Gastrocnemius medialis (tissue), 4 donors: ENCODE measurements at regions not wholly inside any gene's neighbourhood (a gene's known extent, or its start where the extent isn't known, plus 50 kb on each side); places are given as distances from the start of the nearest gene placed in this dataset.

Experiments
- ATAC-seq, 2 donors: fragments of 150-250 bp; one replicate each; pipeline ENCODE4 v1.9.1; 2016
- DNase-seq, 2 donors: peaks; one replicate each; pipeline ENCODE4 v3.0.0-alpha.2; 2019
- H3K27ac ChIP-seq, 4 donors: fragments of 200-600 bp; sonication (generic); 1 replicate in 1 of 4; 2 replicates in 3 of 4; pipeline ENCODE4 v1.5.1; 2016 to 2018; ENCODE audit warnings: mild to moderate bottlenecking in 2 of 4, moderate library complexity in 1 of 4
- H3K27me3 ChIP-seq, 3 donors: fragments of 200-600 bp; sonication (generic) in 2 of 3; 1 replicate in 1 of 3; 2 replicates in 2 of 3; pipeline versions ENCODE4 v1.5.1 to v1.6.0; 2016 to 2019; ENCODE audit warnings: mild to moderate bottlenecking in 1 of 3, moderate library complexity in 1 of 3
- H3K36me3 ChIP-seq, 2 donors: fragments of 200-600 bp; sonication (generic) in 1 of 2; one replicate each; pipeline ENCODE4 v1.5.1; 2017 to 2018
- H3K4me1 ChIP-seq, 2 donors: fragments of 200-600 bp; sonication (generic) in 1 of 2; one replicate each; pipeline ENCODE4 v1.5.1; 2016 to 2017; ENCODE audit warnings: mild to moderate bottlenecking in 2 of 2
- H3K4me3 ChIP-seq, 4 donors: fragments of 200-600 bp; sonication (generic) in 3 of 4; 1 replicate in 1 of 4; 2 replicates in 3 of 4; pipeline ENCODE4 v1.5.1; 2016 to 2019; ENCODE audit warnings: mild to moderate bottlenecking in 2 of 4
- H3K9me3 ChIP-seq, 3 donors: fragments of 200-600 bp; sonication (generic) in 2 of 3; 1 replicate in 1 of 3; 2 replicates in 2 of 3; pipeline ENCODE4 v1.5.1; 2016 to 2019
- POLR2A ChIP-seq, 2 donors: fragments of 450-650 bp; IDR thresholded peaks; one replicate each; pipeline ENCODE4 v1.6.1; 2017; ENCODE audit warnings: antibody characterized with exemption in 2 of 2, mild to moderate bottlenecking in 2 of 2, moderate library complexity in 2 of 2
- in situ Hi-C, 4 donors: fragments of 200-750 bp; cut with MboI; loops; one replicate each; pipeline versions ENCODE4 v1.15.0 to v1.8.0; 2017; ENCODE audit warnings: low sequenced_read_pairs in 4 of 4
- intact Hi-C: fragments of 100-400 bp; cut with DNase I; formaldehyde crosslinking; loops from one replicate; pipeline ENCODE4 v1.15.1; 2023; ENCODE audit warnings: low total_unique reads
- TF ChIP-seq, protein P1 (sequence below), 5 experiments: fragments of 450-650 bp in 3 of 5; fragments of 200-600 bp in 2 of 5; sonication (generic) in 2 of 5; IDR thresholded peaks in 4 of 5; conservative IDR thresholded peaks in 1 of 5; 1 replicate in 4 of 5; 2 replicates in 1 of 5; pipeline ENCODE4 v1.5.1; 2016 to 2019; ENCODE audit warnings: antibody characterized with exemption in 5 of 5, mild to moderate bottlenecking in 3 of 5, moderate library complexity in 3 of 5

DNA sequence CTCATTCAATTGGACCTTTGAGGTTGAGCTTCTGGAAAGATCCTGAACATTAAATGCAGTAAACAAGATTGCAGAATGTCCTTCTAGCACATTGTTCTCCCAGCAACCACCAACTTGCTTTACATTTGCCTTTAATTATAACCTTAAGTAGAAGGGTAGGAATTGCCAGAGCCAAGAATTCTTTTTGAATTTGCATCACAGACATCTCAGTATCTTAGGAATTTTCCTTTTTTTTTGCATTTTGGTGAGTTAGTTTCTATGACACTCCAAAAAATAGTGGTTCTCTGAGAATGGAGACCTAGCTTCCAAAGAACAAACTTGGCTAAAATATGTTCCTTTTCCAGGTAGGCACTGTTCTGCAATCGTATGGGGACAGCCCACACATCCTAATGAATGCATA is 456.0 kb downstream of the GATA3 start:
- H3K27me3 ChIP-seq, result no peaks in the 10 kb centered on the region
- TF ChIP-seq, protein P1, sequence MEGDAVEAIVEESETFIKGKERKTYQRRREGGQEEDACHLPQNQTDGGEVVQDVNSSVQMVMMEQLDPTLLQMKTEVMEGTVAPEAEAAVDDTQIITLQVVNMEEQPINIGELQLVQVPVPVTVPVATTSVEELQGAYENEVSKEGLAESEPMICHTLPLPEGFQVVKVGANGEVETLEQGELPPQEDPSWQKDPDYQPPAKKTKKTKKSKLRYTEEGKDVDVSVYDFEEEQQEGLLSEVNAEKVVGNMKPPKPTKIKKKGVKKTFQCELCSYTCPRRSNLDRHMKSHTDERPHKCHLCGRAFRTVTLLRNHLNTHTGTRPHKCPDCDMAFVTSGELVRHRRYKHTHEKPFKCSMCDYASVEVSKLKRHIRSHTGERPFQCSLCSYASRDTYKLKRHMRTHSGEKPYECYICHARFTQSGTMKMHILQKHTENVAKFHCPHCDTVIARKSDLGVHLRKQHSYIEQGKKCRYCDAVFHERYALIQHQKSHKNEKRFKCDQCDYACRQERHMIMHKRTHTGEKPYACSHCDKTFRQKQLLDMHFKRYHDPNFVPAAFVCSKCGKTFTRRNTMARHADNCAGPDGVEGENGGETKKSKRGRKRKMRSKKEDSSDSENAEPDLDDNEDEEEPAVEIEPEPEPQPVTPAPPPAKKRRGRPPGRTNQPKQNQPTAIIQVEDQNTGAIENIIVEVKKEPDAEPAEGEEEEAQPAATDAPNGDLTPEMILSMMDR (IDR thresholded peaks at IDR 0.05 in 4 of 5, conservative IDR thresholded peaks at IDR 0.05 in 1 of 5), result no peak
- no peak for TF ChIP-seq POLR2A (IDR thresholded peaks at IDR 0.05)
- intact Hi-C loops (no loop called here), in situ Hi-C loops (no loop called here)
- no peaks in the 10 kb centered on the region for H3K4me1 ChIP-seq
- no peak overlapping the region for H3K4me3 ChIP-seq
- H3K36me3 ChIP-seq, result no peaks in the 10 kb centered on the region
- no peaks in the 10 kb centered on the region for H3K9me3 ChIP-seq
- ATAC-seq (no peak), DNase-seq (no peak)
- H3K27ac ChIP-seq, result no peak overlapping the region

DNA sequence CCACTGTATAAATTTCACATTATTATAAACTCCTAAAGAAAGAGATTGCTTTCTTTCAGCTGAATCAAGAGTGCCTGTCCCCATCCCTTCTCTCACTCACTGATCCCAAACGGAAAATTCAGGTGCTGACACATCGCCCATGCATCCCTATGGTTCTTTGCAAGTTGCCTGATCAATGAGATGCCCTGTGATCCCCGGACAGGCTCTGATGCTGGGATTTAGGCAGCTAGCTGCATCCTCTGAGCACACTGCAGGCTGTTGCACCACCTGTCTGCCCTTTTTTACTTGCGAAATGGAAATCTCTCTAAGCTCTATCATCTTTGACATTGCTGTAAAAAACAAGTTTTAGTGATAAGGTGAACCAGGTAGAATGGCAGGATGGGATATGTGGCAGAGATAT is 456.5 kb downstream of the GATA3 start:
- H3K4me3 ChIP-seq, result no peak overlapping the region
- DNase-seq, result no peak
- no peaks in the 10 kb centered on the region for H3K9me3 ChIP-seq
- no peak overlapping the region for H3K27ac ChIP-seq
- H3K4me1 ChIP-seq, result no peaks in the 10 kb centered on the region
- no peaks in the 10 kb centered on the region for H3K27me3 ChIP-seq
- intact Hi-C loops, result no loop called here
- no peak for TF ChIP-seq POLR2A (IDR thresholded peaks at IDR 0.05)
- TF ChIP-seq, protein P1 (IDR thresholded peaks at IDR 0.05 in 4 of 5, conservative IDR thresholded peaks at IDR 0.05 in 1 of 5), result no peak
- H3K36me3 ChIP-seq, result no peaks in the 10 kb centered on the region
- in situ Hi-C loops, result no loop called here
- ATAC-seq, result no peak

DNA sequence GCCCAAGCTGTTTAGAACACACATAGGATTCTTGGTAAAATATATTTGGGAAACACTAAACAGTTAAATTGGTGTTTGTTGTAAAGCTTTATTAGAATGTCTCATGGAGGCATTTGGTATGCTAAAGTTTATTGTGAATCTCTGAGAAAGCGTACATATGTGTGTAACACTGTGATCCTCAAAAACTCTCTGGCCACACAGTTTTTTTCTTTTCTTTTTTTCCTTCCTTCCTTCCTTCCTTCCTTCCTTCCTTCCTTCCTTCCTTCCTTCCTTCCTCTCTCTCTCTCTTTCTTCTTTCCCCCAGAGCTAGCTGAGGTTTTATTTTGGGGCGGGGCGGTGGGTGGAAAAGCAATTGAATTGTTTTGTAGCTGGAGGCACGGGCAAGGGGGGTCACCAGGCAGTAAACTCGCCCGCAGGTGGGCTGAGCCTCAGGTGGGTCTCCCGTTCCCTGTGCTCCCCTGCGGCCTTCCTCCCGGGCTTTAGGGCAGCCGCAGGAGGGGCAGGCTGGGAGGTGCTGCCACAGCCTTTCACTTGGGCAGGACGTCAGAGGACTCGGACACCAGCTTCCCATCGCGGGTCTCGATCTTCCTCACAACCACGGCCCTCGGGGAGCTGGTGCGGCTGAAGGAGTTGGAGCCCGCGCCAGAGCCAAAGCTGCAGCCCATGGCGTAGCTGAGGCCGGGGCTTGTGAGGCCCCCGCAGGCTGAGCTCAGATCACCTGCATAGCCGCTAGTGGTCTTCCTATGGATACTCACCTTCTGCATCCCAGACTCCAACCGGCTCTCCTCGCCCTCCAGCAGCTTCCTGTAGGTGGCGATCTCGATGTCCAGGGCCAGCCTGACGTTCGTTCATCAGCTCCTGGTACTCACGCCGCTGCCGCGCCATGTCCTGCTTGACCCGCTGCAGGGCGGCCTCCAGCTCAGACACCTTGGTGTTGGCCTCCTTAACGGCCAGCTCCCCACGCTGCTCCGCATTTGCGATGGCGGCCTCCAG is 459.0 kb downstream of the GATA3 start:
- H3K4me3 ChIP-seq, result no peak overlapping the region
- H3K27ac ChIP-seq, result no peak overlapping the region
- H3K36me3 ChIP-seq, result no peaks in the 10 kb centered on the region
- TF ChIP-seq, protein P1 (IDR thresholded peaks at IDR 0.05 in 4 of 5, conservative IDR thresholded peaks at IDR 0.05 in 1 of 5), result no peak
- no peak for TF ChIP-seq POLR2A (IDR thresholded peaks at IDR 0.05)
- in situ Hi-C loops (no loop called here), intact Hi-C loops (no loop called here)
- no peak for ATAC-seq
- no peak for DNase-seq
- no peaks in the 10 kb centered on the region for H3K9me3 ChIP-seq
- no peaks in the 10 kb centered on the region for H3K27me3 ChIP-seq
- H3K4me1 ChIP-seq, result no peaks in the 10 kb centered on the region

DNA sequence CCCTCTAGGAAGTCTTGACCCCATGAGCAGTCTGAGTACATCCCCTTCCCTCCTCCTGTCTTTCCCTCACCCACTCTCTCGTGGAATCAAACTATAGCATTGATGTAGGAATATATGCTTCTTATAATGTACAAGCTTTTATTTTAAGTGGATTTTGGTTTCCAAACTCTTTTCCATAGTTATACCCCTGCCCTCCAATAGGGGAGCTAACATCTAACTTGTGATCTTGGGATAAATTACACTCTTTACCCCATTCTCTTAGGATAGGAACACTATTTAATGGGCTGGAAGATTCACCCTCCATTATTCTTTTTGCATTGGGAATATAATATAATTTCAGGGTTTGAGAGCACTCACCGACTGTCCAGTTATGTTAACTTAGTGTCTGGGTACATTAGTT is 465.9 kb downstream of the GATA3 start:
- ATAC-seq, result no peak
- no peaks in the 10 kb centered on the region for H3K9me3 ChIP-seq
- intact Hi-C loops, result no loop called here
- in situ Hi-C loops, result no loop called here
- no peak overlapping the region for H3K27ac ChIP-seq
- no peak for DNase-seq
- H3K4me1 ChIP-seq, result no peaks in the 10 kb centered on the region
- no peaks in the 10 kb centered on the region for H3K36me3 ChIP-seq
- H3K27me3 ChIP-seq, result no peaks in the 10 kb centered on the region
- H3K4me3 ChIP-seq, result no peak overlapping the region
- no peak for TF ChIP-seq POLR2A (IDR thresholded peaks at IDR 0.05)
- TF ChIP-seq, protein P1 (IDR thresholded peaks at IDR 0.05 in 4 of 5, conservative IDR thresholded peaks at IDR 0.05 in 1 of 5), result no peak
